Heart left ventricle (tissue), 16 donors: ENCODE measurements at regions not wholly inside any gene's neighbourhood (a gene's known extent, or its start where the extent isn't known, plus 50 kb on each side); places are given as distances from the start of the nearest gene placed in this dataset.

Experiments
- ATAC-seq, 4 donors: fragments of 200-7000 bp; cut with Tn5 transposase; one replicate each; pipeline ENCODE4 v1.9.1; 2020 to 2022; ENCODE audit warnings: moderate library complexity in 4 of 4, mild to moderate bottlenecking in 3 of 4, moderate number of reproducible peaks in 1 of 4
- DNase-seq, 5 donors: peaks; one replicate each; pipeline ENCODE4 v3.0.0-alpha.2; 2020
- H3K27ac ChIP-seq, 12 donors: fragments of 200-600 bp; sonication (generic) in 4 of 12; one replicate each; pipeline versions ENCODE4 v1.5.0 to v1.8.0; 2016 to 2022; ENCODE audit warnings: mild to moderate bottlenecking in 2 of 12
- H3K27me3 ChIP-seq, 9 donors: fragments of 200-600 bp; sonication (generic) in 2 of 9; one replicate each; pipeline versions ENCODE4 v1.5.1 to v1.8.0; 2016 to 2022; ENCODE audit warnings: mild to moderate bottlenecking in 3 of 9
- H3K36me3 ChIP-seq, 9 donors: fragments of 200-600 bp; sonication (generic) in 2 of 9; one replicate each; pipeline versions ENCODE4 v1.5.0 to v1.8.0; 2018 to 2022; ENCODE audit warnings: mild to moderate bottlenecking in 2 of 9
- H3K4me1 ChIP-seq, 12 donors: fragments of 200-600 bp; sonication (generic) in 4 of 12; one replicate each; pipeline versions ENCODE4 v1.5.0 to v1.8.0; 2016 to 2022; ENCODE audit warnings: mild to moderate bottlenecking in 3 of 12
- H3K4me3 ChIP-seq, 12 donors: fragments of 200-600 bp; sonication (generic) in 4 of 12; one replicate each; pipeline versions ENCODE4 v1.5.0 to v1.8.0; 2017 to 2022; ENCODE audit warnings: mild to moderate bottlenecking in 9 of 12, moderate library complexity in 4 of 12
- H3K9me3 ChIP-seq, 12 donors: fragments of 200-600 bp; sonication (generic) in 4 of 12; one replicate each; pipeline versions ENCODE4 v1.5.0 to v1.8.0; 2016 to 2022; ENCODE audit warnings: mild to moderate bottlenecking in 1 of 12
- POLR2A ChIP-seq, 2 donors: fragments of 450-650 bp; IDR thresholded peaks; one replicate each; pipeline ENCODE4 v1.6.1; 2017; ENCODE audit warnings: antibody characterized with exemption in 2 of 2, mild to moderate bottlenecking in 2 of 2, moderate library complexity in 2 of 2
- WGBS, 4 donors: extraction: QIAGEN DNeasy Blood & Tissue Kit in 2 of 4; methylation state at CpG; one replicate each; pipeline versions ENCODE4 v1.1.5 to v1.1.7; 2013 to 2018; 5-methylcytosine and 5-hydroxymethylcytosine counted together
- intact Hi-C, 10 donors: fragments of 100-400 bp; cut with DNase I; formaldehyde crosslinking; loops; one replicate each; pipeline versions ENCODE4 v1.11.1 to v1.14.2; 2022
- TF ChIP-seq, protein P1 (sequence below), 12 donors: fragments of 200-600 bp; sonication (generic) in 4 of 12; IDR thresholded peaks; one replicate each; pipeline versions ENCODE4 v1.5.0 to v1.8.0; 2018 to 2022; ENCODE audit warnings: antibody characterized with exemption in 12 of 12, mild to moderate bottlenecking in 5 of 12
- donor health status: ischemic (EF 13 %, LVEDD 7.1; RV severe dilation, severe dysfunction).
- donor health status: healthy with polysubstance abuse.
- donor health status: DM: no; HTN: yes; CAD: no.
- donor health status: DM: no; HTN: no; CAD: no.
- donor health status: ischemic (EF 25% LVEDD 6.9; RV normal size, moderate dysfunction).
- donor health status: ischemic (EF 25% LVEDD 5.7; RV mildly dilated, moderate dysfunction).
- donor health status: healthy.
- donor health status: DM: yes; HTN: yes; CAD: no.
- donor health status: ischemic (EF 35%, LVEDD 5.7; RV mildly dilated, moderate dysfunction).
- donor health status: nonischemic (EF 11% LVEDD 7.7; RV severe dilation, severe dysfunction).
- donor health status: DM: yes; HTN: yes; CAD: no.
- donor health status: PGD.
- donor health status: ischemic (EF 29% LVEDD 5.4; RV normal size, mild dysfunction).
- donor health status: nonischemic (EF 23%, LVEDD 6.1; RV moderate dilation, normal function).

DNA sequence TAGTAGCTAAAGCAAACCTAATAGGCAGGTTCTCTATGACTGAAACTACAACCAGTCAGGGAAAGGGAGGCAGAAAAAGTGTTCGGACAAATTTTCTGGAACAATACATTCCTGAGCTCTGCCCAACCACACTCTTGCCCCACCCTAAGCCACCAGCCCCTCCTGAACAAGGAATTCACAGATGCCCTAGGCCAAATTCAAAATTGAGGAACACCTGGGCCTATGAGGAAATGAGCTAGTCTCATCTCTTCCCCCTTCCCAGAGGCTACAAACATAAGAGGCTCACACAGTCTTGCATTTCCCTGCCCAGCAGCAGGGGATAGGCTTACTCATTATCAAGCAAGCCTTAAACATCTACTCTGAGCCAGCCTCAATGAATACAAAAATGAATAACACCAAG, 284.7 kb downstream of the ZNF674 start:
- TF ChIP-seq, protein P1, sequence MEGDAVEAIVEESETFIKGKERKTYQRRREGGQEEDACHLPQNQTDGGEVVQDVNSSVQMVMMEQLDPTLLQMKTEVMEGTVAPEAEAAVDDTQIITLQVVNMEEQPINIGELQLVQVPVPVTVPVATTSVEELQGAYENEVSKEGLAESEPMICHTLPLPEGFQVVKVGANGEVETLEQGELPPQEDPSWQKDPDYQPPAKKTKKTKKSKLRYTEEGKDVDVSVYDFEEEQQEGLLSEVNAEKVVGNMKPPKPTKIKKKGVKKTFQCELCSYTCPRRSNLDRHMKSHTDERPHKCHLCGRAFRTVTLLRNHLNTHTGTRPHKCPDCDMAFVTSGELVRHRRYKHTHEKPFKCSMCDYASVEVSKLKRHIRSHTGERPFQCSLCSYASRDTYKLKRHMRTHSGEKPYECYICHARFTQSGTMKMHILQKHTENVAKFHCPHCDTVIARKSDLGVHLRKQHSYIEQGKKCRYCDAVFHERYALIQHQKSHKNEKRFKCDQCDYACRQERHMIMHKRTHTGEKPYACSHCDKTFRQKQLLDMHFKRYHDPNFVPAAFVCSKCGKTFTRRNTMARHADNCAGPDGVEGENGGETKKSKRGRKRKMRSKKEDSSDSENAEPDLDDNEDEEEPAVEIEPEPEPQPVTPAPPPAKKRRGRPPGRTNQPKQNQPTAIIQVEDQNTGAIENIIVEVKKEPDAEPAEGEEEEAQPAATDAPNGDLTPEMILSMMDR (IDR thresholded peaks at IDR 0.05) = no peak
- TF ChIP-seq POLR2A (IDR thresholded peaks at IDR 0.05) = no peak
- ATAC-seq = no peak
- Histone ChIP-seq H3K4me3 (no peak overlapping the region), H3K27me3 (peaks cover 0 to 6% (median 0%) of the 10 kb centered on the region in 9 donors), H3K4me1 (no peaks in the 10 kb centered on the region), H3K27ac (no peak overlapping the region), H3K9me3 (no peaks in the 10 kb centered on the region), H3K36me3 (no peaks in the 10 kb centered on the region)
- WGBS, 4 donors = 85 to 100% (median 93%) methylated on average over 1 of the region's 1 CpG
- no peak for DNase-seq
- intact Hi-C loops = no loop called here

DNA sequence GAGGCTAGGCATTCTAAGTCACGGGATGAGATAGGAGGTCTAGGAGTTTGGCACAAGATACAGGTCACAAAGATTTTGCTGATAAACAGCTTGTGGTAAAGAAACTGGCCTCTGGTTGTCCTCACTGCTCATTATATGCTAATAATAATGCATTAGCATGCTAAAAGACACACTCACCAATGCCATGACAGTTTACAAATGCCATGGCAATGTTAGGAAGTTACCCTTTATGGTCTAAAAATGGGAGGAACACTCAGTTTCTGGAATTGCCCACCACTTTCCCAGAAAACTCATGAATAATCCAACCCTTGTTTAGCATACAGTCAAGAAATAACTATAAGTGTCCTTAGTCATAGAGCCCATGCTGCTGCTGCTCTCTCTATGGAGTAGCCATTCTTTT, 286.9 kb downstream of the ZNF674 start:
- ATAC-seq = no peak
- WGBS, 4 donors = 59 to 64% (median 63%) methylated on average over 1 of the region's 1 CpG
- Histone ChIP-seq H3K27me3 (peaks cover 0 to 16% (median 0%) of the 10 kb centered on the region in 9 donors), H3K4me3 (no peak overlapping the region), H3K9me3 (no peaks in the 10 kb centered on the region), H3K4me1 (no peaks in the 10 kb centered on the region), H3K36me3 (no peaks in the 10 kb centered on the region), H3K27ac (no peak overlapping the region)
- no peak for TF ChIP-seq POLR2A (IDR thresholded peaks at IDR 0.05)
- TF ChIP-seq, protein P1 (IDR thresholded peaks at IDR 0.05) = no peak
- intact Hi-C loops = no loop called here
- no peak for DNase-seq

DNA sequence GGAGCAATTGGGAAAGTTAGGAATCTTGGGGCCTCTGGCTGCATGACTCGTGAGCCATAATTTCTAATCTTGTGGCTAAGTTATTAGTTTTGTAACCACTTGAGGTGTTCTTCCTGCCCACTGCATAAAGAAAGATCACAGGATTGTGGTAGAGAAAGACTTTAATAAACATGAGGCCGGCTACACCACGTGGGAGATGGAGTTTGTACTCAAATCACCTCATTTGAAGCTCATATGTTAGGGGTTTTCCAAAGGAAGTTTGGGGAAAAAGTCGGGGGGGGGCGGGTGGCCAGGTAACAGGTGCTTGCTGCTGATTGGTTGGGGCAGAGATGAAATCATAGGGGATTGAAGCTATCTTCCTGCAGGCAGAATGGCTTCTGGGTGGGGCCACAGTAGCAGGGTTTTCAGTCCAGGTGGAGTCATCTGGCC, 287.8 kb downstream of the ZNF674 start:
- TF ChIP-seq POLR2A (IDR thresholded peaks at IDR 0.05) = no peak
- TF ChIP-seq, protein P1 (IDR thresholded peaks at IDR 0.05) = no peak
- no peaks in the 10 kb centered on the region for H3K36me3 ChIP-seq
- ATAC-seq (no peak), DNase-seq (no peak)
- intact Hi-C loops = no loop called here
- H3K4me1 ChIP-seq = no peaks in the 10 kb centered on the region
- WGBS, 4 donors = 64 to 91% (median 78%) methylated on average over 5 of the region's 5 CpGs
- no peak overlapping the region for H3K4me3 ChIP-seq
- H3K27me3 ChIP-seq = peaks cover 0 to 16% (median 0%) of the 10 kb centered on the region in 9 donors
- no peak overlapping the region for H3K27ac ChIP-seq
- H3K9me3 ChIP-seq = no peaks in the 10 kb centered on the region

DNA sequence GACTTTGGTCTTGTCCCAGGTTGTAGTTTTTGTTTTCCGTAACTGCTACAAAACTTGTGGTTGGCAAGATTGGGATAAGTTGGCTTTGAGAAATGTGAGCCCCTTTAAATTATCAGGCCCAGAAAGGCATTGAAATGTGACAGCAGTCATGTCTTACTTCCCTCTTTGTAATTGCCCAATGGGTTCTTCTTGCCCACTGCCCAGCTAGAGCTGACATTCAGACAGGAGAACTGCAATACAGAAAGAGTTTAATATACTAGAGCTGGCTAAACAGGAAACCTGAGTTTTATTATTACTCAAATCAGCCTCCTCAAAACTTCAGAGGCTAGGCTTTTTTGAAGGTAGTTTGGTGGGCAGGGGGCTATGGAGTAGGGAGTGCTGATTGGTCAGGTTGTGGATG, 288.3 kb downstream of the ZNF674 start:
- TF ChIP-seq POLR2A (IDR thresholded peaks at IDR 0.05) = no peak
- TF ChIP-seq, protein P1 (IDR thresholded peaks at IDR 0.05) = no peak
- intact Hi-C loops = no loop called here
- Histone ChIP-seq H3K9me3 (no peaks in the 10 kb centered on the region), H3K27ac (no peak overlapping the region), H3K36me3 (no peaks in the 10 kb centered on the region), H3K27me3 (peaks cover 0 to 16% (median 0%) of the 10 kb centered on the region in 9 donors), H3K4me1 (no peaks in the 10 kb centered on the region), H3K4me3 (no peak overlapping the region)
- DNase-seq (no peak), ATAC-seq (no peak)
- 98 to 100% (median 100%) methylated on average over 1 of the region's 1 CpG for WGBS, 4 donors
